Naive thymus-derived CD4-positive, alpha-beta T cell (primary cell): ENCODE measurements at regions not wholly inside any gene's neighbourhood (a gene's known extent, or its start where the extent isn't known, plus 50 kb on each side); places are given as distances from the start of the nearest gene placed in this dataset.

Experiments used
- ATAC-seq: fragments of 150-1000 bp; cut with Tn5 transposase; 2 replicates; pipeline ENCODE4 v1.10.0; 2021; ENCODE audit warnings: mild to moderate bottlenecking, moderate library complexity
- CTCF ChIA-PET: fragments of 350-600 bp; sonication (Branson Sonifier 250); formaldehyde crosslinking; loops from one replicate; lab custom pipeline; 2021; ENCODE audit warnings: antibody characterized with exemption; lab: Charles Lee
- POLR2A ChIA-PET: fragments of 350-600 bp; sonication (Branson Sonifier 250); formaldehyde crosslinking; loops from one replicate; lab custom pipeline; 2021; ENCODE audit warnings: antibody characterized with exemption, inconsistent platforms; lab: Charles Lee
- DNase-seq, 9 donors: peaks; one replicate each; pipeline versions ENCODE4 v3.0.0 to v3.0.0-alpha.2; 2020 to 2022; ENCODE audit warnings: mixed read lengths in 1 of 9
- H3K27ac ChIP-seq: one replicate; pipeline ENCODE4 v1.7.0; 2013; ENCODE audit warnings: mild to moderate bottlenecking, low read depth, low read length, moderate library complexity
- H3K27me3 ChIP-seq, 2 donors: one replicate each; pipeline ENCODE4 v1.7.0; 2013; ENCODE audit warnings: low read length in 2 of 2, mild to moderate bottlenecking in 2 of 2, moderate library complexity in 2 of 2; ENCODE audit not compliant: control insufficient read depth in 2 of 2, insufficient read depth in 2 of 2
- H3K36me3 ChIP-seq, 3 experiments: 1 replicate in 2 of 3; 2 replicates in 1 of 3; pipeline ENCODE4 v1.7.0; 2013; ENCODE audit warnings: low read length in 3 of 3, mild to moderate bottlenecking in 3 of 3, moderate library complexity in 1 of 3; ENCODE audit not compliant: insufficient read depth in 3 of 3, control insufficient read depth in 2 of 3
- H3K4me1 ChIP-seq, 2 donors: one replicate each; pipeline ENCODE4 v1.7.0; 2013; ENCODE audit warnings: low read length in 2 of 2, mild to moderate bottlenecking in 2 of 2, moderate library complexity in 1 of 2; ENCODE audit not compliant: control insufficient read depth in 2 of 2, insufficient read depth in 2 of 2
- H3K4me3 ChIP-seq: 2 replicates; pipeline ENCODE4 v1.7.0; 2013; ENCODE audit warnings: mild to moderate bottlenecking, low read length
- H3K9me3 ChIP-seq, 3 experiments: 1 replicate in 2 of 3; 2 replicates in 1 of 3; pipeline ENCODE4 v1.7.0; 2013; ENCODE audit warnings: low read length in 3 of 3; ENCODE audit not compliant: control insufficient read depth in 2 of 3
- H3K27ac Mint-ChIP-seq, 9 donors: one replicate each; pipeline ENCODE4 v1.8.0; 2020 to 2022; ENCODE audit warnings: mixed read lengths in 9 of 9, mild to moderate bottlenecking in 8 of 9, moderate library complexity in 5 of 9, inconsistent platforms in 2 of 9
- H3K27me3 Mint-ChIP-seq, 5 donors: one replicate each; pipeline ENCODE4 v1.8.0; 2021 to 2022; ENCODE audit warnings: mixed read lengths in 5 of 5, mild to moderate bottlenecking in 1 of 5
- H3K36me3 Mint-ChIP-seq, 5 donors: one replicate each; pipeline ENCODE4 v1.8.0; 2020 to 2022; ENCODE audit warnings: mixed read lengths in 5 of 5, mild to moderate bottlenecking in 3 of 5, inconsistent platforms in 1 of 5
- H3K4me1 Mint-ChIP-seq, 7 donors: one replicate each; pipeline ENCODE4 v1.8.0; 2020 to 2022; ENCODE audit warnings: mixed read lengths in 7 of 7, mild to moderate bottlenecking in 3 of 7, inconsistent platforms in 1 of 7
- H3K4me3 Mint-ChIP-seq, 10 donors: one replicate each; pipeline ENCODE4 v1.8.0; 2020 to 2022; ENCODE audit warnings: mild to moderate bottlenecking in 10 of 10, mixed read lengths in 10 of 10, moderate library complexity in 6 of 10, inconsistent platforms in 2 of 10
- H3K9me3 Mint-ChIP-seq, 11 donors: one replicate each; pipeline ENCODE4 v1.8.0; 2020 to 2022; ENCODE audit warnings: mixed read lengths in 11 of 11, mild to moderate bottlenecking in 4 of 11, inconsistent platforms in 1 of 11, moderate library complexity in 1 of 11
- intact Hi-C, 2 donors: fragments of 100-400 bp; cut with micrococcal nuclease; formaldehyde crosslinking; loops; one replicate each; pipeline ENCODE4 v1.15.1; 2023

DNA sequence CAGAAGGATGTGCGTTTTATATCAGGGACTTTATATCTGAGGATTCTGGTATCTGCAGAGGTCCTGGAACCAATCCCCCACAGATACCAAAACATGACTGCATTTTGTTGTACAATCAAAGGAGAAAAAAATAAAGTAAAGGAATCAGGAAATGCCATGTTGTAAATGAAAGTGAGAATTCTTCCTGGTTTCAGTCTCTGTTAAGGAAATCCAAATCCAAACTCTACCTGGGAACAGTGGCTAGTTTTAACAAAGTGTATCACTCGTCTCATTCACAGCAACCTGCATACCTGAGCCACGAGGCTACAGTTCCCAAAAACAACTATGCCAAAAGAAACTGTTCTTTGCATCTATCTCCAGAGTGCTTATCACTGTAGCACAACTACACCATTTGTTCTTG, 77.3 kb upstream of the ATF3 start:
- CTCF ChIA-PET, result no interaction called here
- H3K27me3 ChIP-seq, result no peaks in the 10 kb centered on the region
- no peak overlapping the region for H3K4me3 Mint-ChIP-seq
- no peak overlapping the region for H3K27ac ChIP-seq
- H3K4me3 ChIP-seq, result no peak overlapping the region
- POLR2A ChIA-PET, result no interaction called here
- no peak for ATAC-seq
- H3K4me1 ChIP-seq, result no peaks in the 10 kb centered on the region
- intact Hi-C loops, result no loop called here
- peaks cover 0 to 4% (median 0%) of the 10 kb centered on the region in 7 donors for H3K4me1 Mint-ChIP-seq
- H3K27me3 Mint-ChIP-seq, result peaks cover 5 to 64% (median 23%) of the 10 kb centered on the region in 5 donors
- no peak for DNase-seq
- H3K9me3 ChIP-seq, result no peaks in the 10 kb centered on the region
- peaks cover 0 to 2% (median 0%) of the 10 kb centered on the region in 11 donors for H3K9me3 Mint-ChIP-seq
- H3K27ac Mint-ChIP-seq, result no peak overlapping the region
- H3K36me3 ChIP-seq, result no peaks in the 10 kb centered on the region
- H3K36me3 Mint-ChIP-seq, result peaks cover 0 to 4% (median 0%) of the 10 kb centered on the region in 5 donors

DNA sequence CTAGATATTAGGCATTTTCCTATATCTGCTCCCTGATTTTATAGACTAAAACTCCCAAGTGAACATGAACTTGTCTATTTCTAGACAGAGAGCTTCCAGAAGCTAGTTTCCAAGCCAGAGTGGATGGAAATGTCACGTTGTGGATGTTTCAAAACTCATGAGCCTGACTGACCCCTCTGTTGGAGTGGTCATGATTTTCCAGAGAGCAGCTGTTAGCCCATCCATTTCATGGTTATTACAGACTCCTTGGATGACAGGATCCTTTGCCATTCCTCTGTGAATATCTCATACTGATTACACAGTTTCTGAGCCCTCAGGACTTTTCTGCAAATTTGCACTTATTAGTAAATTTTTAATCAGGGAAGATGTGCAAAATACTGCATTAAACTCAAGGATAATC, 76.8 kb upstream of the ATF3 start:
- H3K36me3 ChIP-seq, result no peaks in the 10 kb centered on the region
- no peak overlapping the region for H3K4me3 ChIP-seq
- H3K27me3 ChIP-seq, result no peaks in the 10 kb centered on the region
- H3K4me1 Mint-ChIP-seq, result peaks cover 0 to 4% (median 0%) of the 10 kb centered on the region in 7 donors
- no peak overlapping the region for H3K27ac Mint-ChIP-seq
- H3K27ac ChIP-seq, result no peak overlapping the region
- no peak overlapping the region for H3K4me3 Mint-ChIP-seq
- POLR2A ChIA-PET, result no interaction called here
- peaks cover 5 to 63% (median 23%) of the 10 kb centered on the region in 5 donors for H3K27me3 Mint-ChIP-seq
- no peaks in the 10 kb centered on the region for H3K9me3 ChIP-seq
- ATAC-seq (no peak), DNase-seq (no peak)
- H3K4me1 ChIP-seq, result no peaks in the 10 kb centered on the region
- intact Hi-C loops, result no loop called here
- H3K9me3 Mint-ChIP-seq, result peaks cover 0 to 2% (median 0%) of the 10 kb centered on the region in 11 donors
- peaks cover 0 to 4% (median 0%) of the 10 kb centered on the region in 5 donors for H3K36me3 Mint-ChIP-seq
- CTCF ChIA-PET, result no interaction called here

- intact Hi-C loops, result no loop called here
- H3K27ac ChIP-seq, result no peak overlapping the region
- Mint-ChIP-seq H3K4me3 (no peak overlapping the region), H3K27me3 (peaks cover 5 to 55% (median 23%) of the 10 kb centered on the region in 5 donors), H3K4me1 (peaks cover 0 to 4% (median 0%) of the 10 kb centered on the region in 7 donors), H3K36me3 (peaks cover 0 to 4% (median 0%) of the 10 kb centered on the region in 5 donors), H3K9me3 (peaks cover 0 to 2% (median 0%) of the 10 kb centered on the region in 11 donors), H3K27ac (no peak overlapping the region)
- H3K36me3 ChIP-seq, result no peaks in the 10 kb centered on the region
- H3K4me1 ChIP-seq, result no peaks in the 10 kb centered on the region
- peak; percentile 54 for ATAC-seq
- POLR2A ChIA-PET, result no interaction called here
- no peak for DNase-seq
- H3K9me3 ChIP-seq, result no peaks in the 10 kb centered on the region
- no peaks in the 10 kb centered on the region for H3K27me3 ChIP-seq
- no peak overlapping the region for H3K4me3 ChIP-seq
- CTCF ChIA-PET, result no interaction called here
These were observed 76.0 kb upstream of the ATF3 start for GRCh38 chr1:212532469-212533147.

DNA sequence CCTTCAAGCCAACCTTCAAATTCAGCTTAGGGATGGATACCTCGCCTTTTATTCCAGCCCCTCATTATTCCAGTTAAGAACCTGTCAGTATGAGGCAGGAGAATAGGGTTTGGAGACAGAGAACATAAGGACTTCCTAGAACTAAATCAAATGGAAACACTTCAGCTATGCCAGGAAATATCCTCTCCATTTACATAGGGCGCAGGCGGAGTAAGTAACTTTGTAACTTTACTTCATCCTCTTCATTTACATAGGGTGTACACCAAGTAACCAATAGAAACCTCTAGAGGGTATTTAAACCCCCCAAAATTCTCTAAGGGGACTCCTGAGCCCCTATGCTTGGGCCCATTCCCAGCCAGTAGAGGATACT, 75.4 kb upstream of the ATF3 start:
- Mint-ChIP-seq H3K9me3 (peaks cover 0 to 6% (median 1%) of the 10 kb centered on the region in 11 donors), H3K27ac (no peak overlapping the region), H3K4me1 (peaks cover 0 to 4% (median 0%) of the 10 kb centered on the region in 7 donors), H3K36me3 (peaks cover 0 to 4% (median 0%) of the 10 kb centered on the region in 5 donors), H3K4me3 (no peak overlapping the region), H3K27me3 (peaks cover 5 to 52% (median 23%) of the 10 kb centered on the region in 5 donors)
- Histone ChIP-seq H3K9me3 (no peaks in the 10 kb centered on the region), H3K4me3 (no peak overlapping the region), H3K36me3 (no peaks in the 10 kb centered on the region), H3K27ac (no peak overlapping the region), H3K4me1 (no peaks in the 10 kb centered on the region), H3K27me3 (no peaks in the 10 kb centered on the region)
- ChIA-PET CTCF (no interaction called here), POLR2A (no interaction called here)
- intact Hi-C loops, result no loop called here
- no peak for DNase-seq
- ATAC-seq, result no peak

- CTCF ChIA-PET, result no interaction called here
- ATAC-seq, result no peak
These were observed 72.0 kb upstream of the ATF3 start for GRCh38 chr1:212536586-212536985.

GRCh38 chr1:212537610-212538009, 71.0 kb upstream of the ATF3 start:
- Mint-ChIP-seq H3K27ac (no peak overlapping the region), H3K4me1 (peaks cover 0 to 4% (median 0%) of the 10 kb centered on the region in 7 donors), H3K9me3 (peaks cover 0 to 6% (median 1%) of the 10 kb centered on the region in 11 donors), H3K4me3 (no peak overlapping the region), H3K36me3 (peaks cover 0 to 4% (median 0%) of the 10 kb centered on the region in 5 donors), H3K27me3 (peaks cover 5 to 23% (median 19%) of the 10 kb centered on the region in 5 donors)
- Histone ChIP-seq H3K27ac (no peak overlapping the region), H3K27me3 (no peaks in the 10 kb centered on the region), H3K9me3 (no peaks in the 10 kb centered on the region), H3K4me1 (no peaks in the 10 kb centered on the region), H3K36me3 (no peaks in the 10 kb centered on the region), H3K4me3 (no peak overlapping the region)
- ATAC-seq, result no peak
- POLR2A ChIA-PET, result no interaction called here
- no peak for DNase-seq
- CTCF ChIA-PET, result no interaction called here
- intact Hi-C loops, result no loop called here

More at GRCh38 chr1:212536586-212536985, 72.0 kb upstream of the ATF3 start:
- H3K27me3 ChIP-seq, result no peaks in the 10 kb centered on the region
- no peaks in the 10 kb centered on the region for H3K36me3 ChIP-seq
- H3K4me1 ChIP-seq, result no peaks in the 10 kb centered on the region
- intact Hi-C loops, result no loop called here
- no peak overlapping the region for H3K27ac Mint-ChIP-seq
- DNase-seq, result no peak
- H3K4me3 ChIP-seq, result no peak overlapping the region
- peaks cover 0 to 6% (median 1%) of the 10 kb centered on the region in 11 donors for H3K9me3 Mint-ChIP-seq
- no peak overlapping the region for H3K27ac ChIP-seq
- H3K27me3 Mint-ChIP-seq, result peaks cover 5 to 32% (median 20%) of the 10 kb centered on the region in 5 donors
- POLR2A ChIA-PET, result no interaction called here
- H3K4me3 Mint-ChIP-seq, result no peak overlapping the region
- peaks cover 0 to 4% (median 0%) of the 10 kb centered on the region in 7 donors for H3K4me1 Mint-ChIP-seq
- H3K36me3 Mint-ChIP-seq, result peaks cover 0 to 4% (median 0%) of the 10 kb centered on the region in 5 donors
- no peaks in the 10 kb centered on the region for H3K9me3 ChIP-seq
